DND-41 (cell line): ENCODE measurements at regions not wholly inside any gene's neighbourhood (a gene's known extent, or its start where the extent isn't known, plus 50 kb on each side); places are given as distances from the start of the nearest gene placed in this dataset.
"Not testable (repeated sequence)": the region's sequence is repeated elsewhere in the genome, so short reads cannot be mapped to it uniquely, and the experiment has no call there.

ENCODE experiments used
- ATAC-seq: fragments of 200-7000 bp; cut with Tn5 transposase; 3 replicates; pipeline ENCODE4 v1.9.1; 2021; ENCODE audit warnings: low read depth; ENCODE audit not compliant: insufficient read depth
- DNase-seq: peaks from one replicate; pipeline ENCODE4 v3.0.0-alpha.2; 2020
- H2AFZ ChIP-seq: 2 replicates; pipeline ENCODE4 v1.6.0; 2012; ENCODE audit warnings: low read depth, low read length
- H3K27ac ChIP-seq: 2 replicates; pipeline ENCODE4 v1.5.1; 2012; ENCODE audit warnings: low read length, inconsistent platforms
- H3K27me3 ChIP-seq: fragments of 200-600 bp; sonication (generic); 2 replicates; pipeline ENCODE4 v1.6.0; 2012; ENCODE audit warnings: low read length, mild to moderate bottlenecking, inconsistent platforms; ENCODE audit not compliant: insufficient read depth, poor library complexity
- H3K36me3 ChIP-seq: 2 replicates; pipeline ENCODE4 v1.5.1; 2012; ENCODE audit warnings: low read length, inconsistent platforms; ENCODE audit not compliant: insufficient read depth
- H3K4me1 ChIP-seq: 2 replicates; pipeline ENCODE4 v1.5.1; 2012; ENCODE audit warnings: mild to moderate bottlenecking, low read length; ENCODE audit not compliant: insufficient read depth
- H3K4me2 ChIP-seq: 2 replicates; pipeline ENCODE4 v1.6.0; 2012; ENCODE audit warnings: mild to moderate bottlenecking, moderate library complexity, low read length, inconsistent platforms; ENCODE audit not compliant: insufficient read depth
- H3K4me3 ChIP-seq, 2 experiments: fragments of 200-600 bp in 1 of 2; shearing (Covaris generic) in 1 of 2; 2 replicates each; pipeline ENCODE4 v1.5.1; 2012 to 2016; ENCODE audit warnings: inconsistent platforms in 2 of 2, low read length in 2 of 2, mild to moderate bottlenecking in 2 of 2, low read depth in 1 of 2, moderate library complexity in 1 of 2
- H3K79me2 ChIP-seq: 2 replicates; pipeline ENCODE4 v1.6.0; 2012; ENCODE audit warnings: low read length, inconsistent platforms; ENCODE audit not compliant: insufficient read depth
- H3K9ac ChIP-seq: 2 replicates; pipeline ENCODE4 v1.6.0; 2012; ENCODE audit warnings: low read depth, mild to moderate bottlenecking, inconsistent platforms, low read length, moderate library complexity
- H3K9me3 ChIP-seq: 2 replicates; pipeline ENCODE4 v1.5.1; 2012; ENCODE audit warnings: low read length, moderate library complexity, mild to moderate bottlenecking, inconsistent platforms; ENCODE audit not compliant: insufficient read depth, severe bottlenecking
- H4K20me1 ChIP-seq: 2 replicates; pipeline ENCODE4 v1.6.0; 2012; ENCODE audit warnings: low read length; ENCODE audit not compliant: insufficient read depth
- CTCF ChIP-seq: IDR thresholded peaks from 2 replicates; pipeline ENCODE4 v1.5.1; 2012; ENCODE audit warnings: borderline replicate concordance, low read length, moderate library complexity, mild to moderate bottlenecking; ENCODE audit not compliant: poor library complexity, severe bottlenecking; ENCODE audit errors: extremely low read depth
- EZH2 ChIP-seq: IDR thresholded peaks from 3 replicates; pipeline ENCODE4 v1.6.1; 2012; ENCODE audit warnings: borderline replicate concordance, low read depth, mild to moderate bottlenecking, moderate library complexity, low read length, inconsistent platforms; ENCODE audit not compliant: severe bottlenecking

- Histone ChIP-seq H3K4me1 (no peaks in the 10 kb centered on the region), H2AFZ (no peak overlapping the region), H3K27ac (no peak overlapping the region), H3K79me2 (no peaks in the 10 kb centered on the region), H4K20me1 (no peaks in the 10 kb centered on the region), H3K4me3 (no peak overlapping the region), H3K36me3 (no peaks in the 10 kb centered on the region), H3K27me3 (no peaks in the 10 kb centered on the region), H3K4me2 (no peak overlapping the region), H3K9me3 (no peaks in the 10 kb centered on the region), H3K9ac (no peak overlapping the region)
- no peak for TF ChIP-seq CTCF
- no peak for TF ChIP-seq EZH2
- no peak for ATAC-seq
- DNase-seq = no peak
Observed at GRCh38 chr12:124159655-124160054, 135.2 kb upstream of the RFLNA start.

DNA sequence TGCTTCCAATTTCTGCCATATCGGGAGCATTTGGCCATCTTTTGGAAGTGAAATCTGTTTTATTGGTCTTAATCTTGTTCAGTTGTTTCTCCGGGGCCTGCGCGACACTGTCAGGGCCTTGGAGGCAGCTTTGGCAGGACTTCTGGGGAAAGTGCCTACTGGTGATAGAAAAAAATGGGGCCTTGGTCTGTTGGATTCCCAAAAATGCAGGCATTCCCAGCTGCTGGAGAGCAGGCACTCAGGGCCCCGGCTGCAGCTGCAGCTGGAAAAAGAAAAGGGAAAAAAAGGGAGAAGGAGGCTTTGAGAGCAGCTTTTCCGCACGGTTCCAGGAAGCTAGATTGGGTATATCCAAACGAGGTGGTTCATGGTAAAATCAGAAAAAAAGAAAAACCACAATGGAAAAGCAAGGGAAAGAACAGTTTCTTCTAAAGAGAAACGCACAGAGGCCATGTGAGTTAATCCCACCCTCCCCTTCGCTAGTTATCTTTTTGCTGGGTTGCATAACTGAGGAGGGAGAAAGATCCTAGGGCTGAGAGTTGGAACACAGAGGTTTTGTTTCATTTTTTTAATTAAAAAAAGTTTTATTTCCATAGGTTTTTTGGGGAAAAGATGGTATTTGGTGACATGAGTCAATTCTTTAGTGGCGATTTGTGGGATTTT lies 134.7 kb upstream of the RFLNA start:
- Histone ChIP-seq H3K36me3 (no peaks in the 10 kb centered on the region), H3K9me3 (no peaks in the 10 kb centered on the region), H4K20me1 (no peaks in the 10 kb centered on the region), H2AFZ (no peak overlapping the region), H3K4me3 (no peak overlapping the region), H3K4me2 (no peak overlapping the region), H3K79me2 (no peaks in the 10 kb centered on the region), H3K9ac (no peak overlapping the region), H3K27me3 (no peaks in the 10 kb centered on the region), H3K27ac (no peak overlapping the region), H3K4me1 (no peaks in the 10 kb centered on the region)
- no peak for DNase-seq
- no peak for TF ChIP-seq CTCF
- TF ChIP-seq EZH2 = no peak
- no peak for ATAC-seq

- H3K27me3 ChIP-seq, H3K4me1 ChIP-seq, H4K20me1 ChIP-seq, H3K79me2 ChIP-seq, H3K9ac ChIP-seq, H3K4me3 ChIP-seq, H2AFZ ChIP-seq, H3K9me3 ChIP-seq, H3K36me3 ChIP-seq, DNase-seq, H3K4me2 ChIP-seq, H3K27ac ChIP-seq, ATAC-seq: not testable (repeated sequence)
Observed at GRCh38 chr12:124161402-124161801, 133.5 kb upstream of the RFLNA start.

GRCh38 chr12:124162151-124163110 lies 132.5 kb upstream of the RFLNA start:
- no peaks in the 10 kb centered on the region for H3K36me3 ChIP-seq
- no peaks in the 10 kb centered on the region for H4K20me1 ChIP-seq
- ATAC-seq (no peak), DNase-seq (no peak)
- H3K27me3 ChIP-seq = no peaks in the 10 kb centered on the region
- no peak overlapping the region for H3K9ac ChIP-seq
- no peak overlapping the region for H3K4me2 ChIP-seq
- no peak overlapping the region for H2AFZ ChIP-seq
- no peak overlapping the region for H3K4me3 ChIP-seq
- H3K9me3 ChIP-seq = peaks cover 7% of the 10 kb centered on the region
- no peaks in the 10 kb centered on the region for H3K79me2 ChIP-seq
- H3K4me1 ChIP-seq = no peaks in the 10 kb centered on the region
- H3K27ac ChIP-seq = no peak overlapping the region
- TF ChIP-seq CTCF (peak; percentile 28), EZH2 (no peak)
